LNCAP (cell line): ENCODE measurements at regions not wholly inside any gene's neighbourhood (a gene's known extent, or its start where the extent isn't known, plus 50 kb on each side); places are given as distances from the start of the nearest gene placed in this dataset.

Experiments
- TF ChIP-seq, protein P1 (sequence below): fragments of 450-650 bp; IDR thresholded peaks from 2 replicates; pipeline ENCODE4 v1.5.1; 2017; ENCODE audit warnings: mild to moderate bottlenecking

DNA sequence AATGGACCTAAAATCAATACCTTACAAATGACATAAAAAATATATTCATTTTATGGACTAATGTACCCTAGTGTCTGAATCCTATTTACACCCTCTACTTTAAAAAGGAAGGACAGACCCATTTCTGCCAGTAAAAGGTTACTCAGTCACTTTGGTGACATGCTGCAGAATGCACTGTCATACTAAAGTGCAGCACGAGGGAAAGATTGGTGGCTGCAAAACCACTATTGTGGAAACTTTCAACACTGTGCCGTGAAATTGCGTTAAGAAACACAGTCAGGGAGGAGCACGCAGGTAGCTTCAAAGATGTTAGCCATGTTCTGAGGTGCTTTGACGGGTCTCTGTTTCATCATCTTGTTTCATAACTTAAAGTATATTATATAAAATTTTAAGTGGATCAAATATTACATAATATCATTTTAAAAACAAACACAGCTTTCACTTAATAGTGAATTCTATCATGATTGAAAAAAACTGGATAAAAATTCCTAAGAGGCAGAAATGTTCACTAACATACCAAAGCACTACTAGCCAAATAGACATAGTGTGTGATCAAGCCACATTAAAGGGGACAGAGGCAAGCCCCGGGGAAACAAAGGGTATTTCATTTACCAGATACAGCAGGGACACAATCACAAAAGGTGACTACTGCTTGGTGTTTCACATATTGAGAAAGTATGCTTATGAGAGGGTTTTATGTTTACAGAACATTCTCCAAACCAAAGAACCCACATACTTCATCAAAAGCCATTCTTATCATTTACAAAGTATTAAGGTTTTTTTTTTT lies 330.8 kb upstream of the SOX5 start:
- TF ChIP-seq, protein P1, sequence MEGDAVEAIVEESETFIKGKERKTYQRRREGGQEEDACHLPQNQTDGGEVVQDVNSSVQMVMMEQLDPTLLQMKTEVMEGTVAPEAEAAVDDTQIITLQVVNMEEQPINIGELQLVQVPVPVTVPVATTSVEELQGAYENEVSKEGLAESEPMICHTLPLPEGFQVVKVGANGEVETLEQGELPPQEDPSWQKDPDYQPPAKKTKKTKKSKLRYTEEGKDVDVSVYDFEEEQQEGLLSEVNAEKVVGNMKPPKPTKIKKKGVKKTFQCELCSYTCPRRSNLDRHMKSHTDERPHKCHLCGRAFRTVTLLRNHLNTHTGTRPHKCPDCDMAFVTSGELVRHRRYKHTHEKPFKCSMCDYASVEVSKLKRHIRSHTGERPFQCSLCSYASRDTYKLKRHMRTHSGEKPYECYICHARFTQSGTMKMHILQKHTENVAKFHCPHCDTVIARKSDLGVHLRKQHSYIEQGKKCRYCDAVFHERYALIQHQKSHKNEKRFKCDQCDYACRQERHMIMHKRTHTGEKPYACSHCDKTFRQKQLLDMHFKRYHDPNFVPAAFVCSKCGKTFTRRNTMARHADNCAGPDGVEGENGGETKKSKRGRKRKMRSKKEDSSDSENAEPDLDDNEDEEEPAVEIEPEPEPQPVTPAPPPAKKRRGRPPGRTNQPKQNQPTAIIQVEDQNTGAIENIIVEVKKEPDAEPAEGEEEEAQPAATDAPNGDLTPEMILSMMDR, result no peak

DNA sequence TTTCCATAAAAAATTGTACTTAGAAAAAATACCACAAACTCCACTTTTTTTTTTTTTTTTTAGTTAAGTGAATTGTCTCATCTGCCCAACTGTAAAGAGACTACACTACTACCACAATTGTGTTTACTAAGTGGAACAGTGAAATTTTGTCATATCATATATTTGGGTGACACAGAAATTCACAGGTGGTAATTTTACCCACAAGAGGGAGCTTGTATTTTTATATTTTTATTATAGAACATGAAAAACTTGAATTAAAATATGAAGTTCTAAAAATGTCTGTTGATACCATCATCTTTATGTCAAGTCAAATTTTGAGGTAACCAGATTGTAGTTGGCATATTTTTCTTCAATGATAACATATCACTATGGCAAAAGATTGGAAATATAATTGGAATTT lies 329.4 kb upstream of the SOX5 start:
- TF ChIP-seq, protein P1, result no peak

DNA sequence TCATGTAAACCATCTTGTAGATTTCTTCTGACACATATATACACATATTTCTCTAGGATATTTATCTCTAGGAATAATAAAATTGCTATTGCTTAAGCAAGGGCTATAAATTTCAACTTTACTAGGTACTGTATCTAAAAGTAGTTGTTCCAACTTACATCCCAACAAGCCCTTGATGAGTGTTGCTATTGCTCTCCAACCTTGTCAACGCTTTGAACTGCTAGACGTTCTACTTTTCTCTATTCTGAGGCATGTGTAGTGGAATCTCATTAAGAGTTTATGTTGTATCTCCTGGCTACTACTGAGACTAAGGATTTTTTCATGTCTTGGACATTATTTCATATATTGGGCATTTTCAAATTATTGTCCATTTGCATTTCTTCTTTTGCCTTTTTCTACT lies 321.5 kb upstream of the SOX5 start:
- TF ChIP-seq, protein P1, result no peak

DNA sequence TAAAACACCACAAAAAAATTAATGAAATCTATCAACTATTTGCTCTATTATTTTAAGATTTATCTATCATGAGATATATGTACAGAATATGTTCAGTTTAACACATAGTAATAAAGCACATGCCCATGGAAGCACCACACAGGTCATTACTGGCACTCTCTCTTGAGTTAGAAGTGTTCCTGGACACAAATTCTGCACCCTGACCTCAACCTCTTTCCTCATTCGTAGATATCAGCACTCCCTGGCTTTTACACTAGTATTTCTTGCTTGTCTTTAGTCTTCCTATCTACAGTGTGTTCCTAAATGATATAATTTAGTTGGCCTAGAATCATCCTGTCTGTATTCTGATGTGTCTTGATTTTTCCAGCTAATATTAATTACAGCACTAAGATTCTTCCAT lies 321.0 kb upstream of the SOX5 start:
- TF ChIP-seq, protein P1, result no peak

DNA sequence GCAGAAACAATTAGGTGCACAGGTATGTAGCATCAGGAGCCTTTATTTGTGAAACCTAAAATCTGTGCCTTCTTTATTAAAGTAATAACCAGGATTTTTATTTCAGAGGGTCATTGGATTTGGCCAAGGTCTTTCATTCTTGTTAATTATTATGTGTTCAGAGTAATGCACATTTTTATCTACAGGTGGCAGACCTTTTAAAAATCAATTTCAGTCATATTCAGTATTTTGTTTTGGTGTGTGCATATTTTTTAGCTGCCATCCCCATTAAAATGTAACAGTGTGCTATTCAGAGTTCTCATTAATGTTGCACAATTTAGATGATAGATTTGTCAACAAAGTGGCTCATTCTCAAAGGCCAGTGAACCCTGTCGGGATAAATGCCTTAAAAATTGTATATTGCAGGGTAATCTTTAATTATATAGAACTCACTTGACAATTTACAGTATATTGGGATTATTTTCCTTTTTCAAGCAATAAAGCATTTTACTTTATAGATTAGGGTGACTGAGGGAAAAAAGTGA lies 319.3 kb upstream of the SOX5 start:
- TF ChIP-seq, protein P1, result 0 out of 2 replicates have a peak, but pooled peaks have one; percentile 11

DNA sequence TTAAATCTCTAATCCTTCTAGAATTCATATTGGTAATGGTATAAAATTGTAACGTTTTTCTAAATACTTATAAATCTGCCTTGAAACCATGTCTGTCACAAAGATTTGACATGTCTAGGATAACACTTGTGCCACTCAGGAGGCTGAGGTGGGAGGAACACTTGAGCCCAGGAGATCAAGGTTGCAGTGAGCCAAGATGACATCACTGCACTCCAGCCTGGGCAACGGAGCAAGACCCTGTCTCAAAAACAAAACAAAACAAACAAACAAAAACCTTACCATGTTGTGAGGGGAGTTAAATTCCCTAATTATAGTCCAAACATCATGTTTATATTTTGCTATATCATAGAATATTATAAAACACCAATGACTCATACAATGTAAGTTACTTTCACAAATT lies 317.5 kb upstream of the SOX5 start:
- TF ChIP-seq, protein P1, result no peak

DNA sequence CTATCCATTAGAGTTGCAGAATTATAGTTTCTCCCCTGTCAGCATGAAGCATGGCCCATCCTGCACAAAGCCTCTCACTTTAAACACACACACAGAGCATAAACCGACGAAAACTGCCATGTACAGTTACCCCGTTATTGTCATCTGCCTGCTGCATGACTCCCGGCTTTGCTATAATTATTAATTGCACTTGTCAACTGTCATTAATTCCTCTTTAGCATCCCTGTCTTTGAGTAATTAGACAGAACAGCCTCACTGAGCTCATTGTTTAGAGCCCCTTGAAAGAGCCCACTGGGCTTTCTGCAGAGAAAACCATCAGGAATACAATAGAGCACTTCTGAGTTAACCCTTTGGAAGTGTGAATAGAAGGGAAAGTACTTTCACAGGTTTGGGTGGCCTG lies 307.2 kb upstream of the SOX5 start:
- TF ChIP-seq, protein P1, result no peak
